HepG2 (cell line): ENCODE measurements at regions not wholly inside any gene's neighbourhood (a gene's known extent, or its start where the extent isn't known, plus 50 kb on each side); places are given as distances from the start of the nearest gene placed in this dataset.

Experiments used
- ATAC-seq: fragments of 200-7000 bp; cut with Tn5 transposase; 3 replicates; pipeline ENCODE4 v1.9.1; 2020; ENCODE audit warnings: mild to moderate bottlenecking, moderate library complexity
- BruUV-seq: library from RNA; stranded (reverse); fragments of 400-500 nt; replicated peaks from 2 replicates; lab custom pipeline; 2021; lab: Mats Ljungman, UMichigan
- CTCF ChIA-PET: fragments of 300-600 bp; formaldehyde crosslinking; extraction: SDS; loops from one replicate; lab custom pipeline; 2021; ENCODE audit warnings: low total read pairs, inconsistent platforms, low intra/inter-chr PET ratio; lab: Yijun Ruan, JAX
- POLR2A ChIA-PET: fragments of 350-600 bp; sonication (Branson Sonifier 250); formaldehyde crosslinking; loops from one replicate; lab custom pipeline; 2020; ENCODE audit warnings: antibody characterized with exemption, inconsistent platforms; lab: Yijun Ruan, JAX
- DNase-seq: peaks from one replicate; pipeline ENCODE4 v3.0.0-alpha.2; 2015; ENCODE audit warnings: low spot score
- FAIRE-seq: peaks from 3 replicates; lab custom pipeline; 2011; peaks lifted over from hg19 to GRCh38; lab: Jason Lieb, UNC
- H2AFZ ChIP-seq: one replicate; pipeline ENCODE4 v1.6.1; 2011; ENCODE audit warnings: low read length, inconsistent platforms
- H3K27ac ChIP-seq: fragments of 300-600 bp; 3 replicates; pipeline ENCODE4 v1.8.0; 2011; ENCODE audit warnings: mixed run types, mild to moderate bottlenecking, mixed read lengths, low read length, inconsistent platforms; ENCODE audit not compliant: insufficient read depth; ENCODE audit errors: extremely low read length
- H3K27me3 ChIP-seq, 2 experiments: fragments of 200-600 bp in 1 of 2; 2 replicates in 1 of 2; 3 replicates in 1 of 2; pipeline versions ENCODE4 v1.6.0 to v1.8.0; 2011; ENCODE audit warnings: low read length in 2 of 2, mild to moderate bottlenecking in 2 of 2, moderate library complexity in 2 of 2, inconsistent platforms in 1 of 2; ENCODE audit not compliant: insufficient read depth in 2 of 2, control insufficient read depth in 1 of 2
- H3K36me3 ChIP-seq, 2 experiments: fragments of 200-600 bp in 1 of 2; replicated peaks in 1 of 2; 2 replicates in 1 of 2; 3 replicates in 1 of 2; pipeline versions ENCODE4 v1.5.1 to v1.8.0; 2011; ENCODE audit warnings: low read length in 2 of 2, inconsistent platforms in 1 of 2; ENCODE audit not compliant: insufficient read depth in 2 of 2, control insufficient read depth in 1 of 2
- H3K4me1 ChIP-seq: 2 replicates; pipeline ENCODE4 v1.5.1; 2012; ENCODE audit warnings: low read length, inconsistent platforms; ENCODE audit not compliant: insufficient read depth
- H3K4me2 ChIP-seq: 2 replicates; pipeline ENCODE4 v1.6.0; 2011; ENCODE audit warnings: low read depth, low read length, inconsistent platforms
- H3K4me3 ChIP-seq, 3 experiments: fragments of 200-600 bp in 1 of 3; sonication (generic), shearing (Covaris generic) in 1 of 3; replicated peaks in 1 of 3; 2 replicates each; pipeline ENCODE4 v1.5.1; 2011 to 2016; ENCODE audit warnings: low read length in 3 of 3, inconsistent platforms in 2 of 3, low read depth in 2 of 3, mild to moderate bottlenecking in 2 of 3, control low read depth in 1 of 3, mixed read lengths in 1 of 3; ENCODE audit not compliant: insufficient read depth in 1 of 3
- H3K79me2 ChIP-seq: one replicate; pipeline ENCODE4 v1.6.1; 2011; ENCODE audit warnings: low read length, inconsistent platforms; ENCODE audit not compliant: insufficient read depth
- H3K9ac ChIP-seq: 2 replicates; pipeline ENCODE4 v1.6.0; 2011; ENCODE audit warnings: mild to moderate bottlenecking, low read depth, low read length, inconsistent platforms; ENCODE audit not compliant: insufficient read depth
- H3K9me3 ChIP-seq: 2 replicates; pipeline ENCODE4 v1.5.1; 2012; ENCODE audit warnings: mild to moderate bottlenecking, low read length
- H4K20me1 ChIP-seq: 2 replicates; pipeline ENCODE4 v1.6.0; 2011; ENCODE audit warnings: inconsistent platforms, mild to moderate bottlenecking, low read length, moderate library complexity; ENCODE audit not compliant: insufficient read depth
- NFYC ChIP-seq: IDR thresholded peaks from 2 replicates; pipeline ENCODE4 v1.6.1; 2016; ENCODE audit warnings: missing genetic modification reagents, missing compliant biosample characterization
- PAF1 ChIP-seq: IDR thresholded peaks from 2 replicates; pipeline ENCODE4 v1.6.1; 2016; ENCODE audit warnings: missing genetic modification reagents, missing compliant biosample characterization
- ZNF460 ChIP-seq: sonication (generic); formaldehyde crosslinking; IDR thresholded peaks from 2 replicates; pipeline ENCODE4 v1.5.1; 2020; ENCODE audit warnings: missing genetic modification reagents, mild to moderate bottlenecking, borderline replicate concordance
- ZNF775 ChIP-seq: sonication (generic); formaldehyde crosslinking; IDR thresholded peaks from 2 replicates; pipeline ENCODE4 v1.4.0; 2020; ENCODE audit warnings: missing genetic modification reagents, mild to moderate bottlenecking, moderate library complexity, borderline replicate concordance
- ZNF878 ChIP-seq: sonication (generic); formaldehyde crosslinking; IDR thresholded peaks from 2 replicates; pipeline ENCODE4 v1.8.1; 2023; ENCODE audit warnings: mild to moderate bottlenecking, missing genetic modification reagents, moderate library complexity
- WGBS: methylation state at CpG from one replicate; pipeline ENCODE4 v1.1.6; 2017; ENCODE audit warnings: low lambda C conversion rate; 5-methylcytosine and 5-hydroxymethylcytosine counted together
- in situ Hi-C: cut with HindIII; loops from 2 replicates; pipeline ENCODE4 v1.10.0; 2017; ENCODE audit warnings: low pct_unique_long_range_greater_than_20kb; ENCODE audit not compliant: extremely low pct_ligation_motif_present
- intact Hi-C: fragments of 100-400 bp; cut with micrococcal nuclease; formaldehyde crosslinking; loops from one replicate; pipeline ENCODE4 v1.10.0; 2022; ENCODE audit not compliant: unreplicated experiment
- TF ChIP-seq, protein P1 (sequence below): sonication (generic); formaldehyde crosslinking; IDR thresholded peaks from 2 replicates; pipeline ENCODE4 v1.4.0; 2020; ENCODE audit warnings: missing genetic modification reagents
- TF ChIP-seq, protein P2 (sequence below): IDR thresholded peaks from 2 replicates; pipeline ENCODE4 v1.6.1; 2016; ENCODE audit warnings: low read depth, borderline replicate concordance
- TF ChIP-seq, protein P3 (sequence below): sonication (generic); formaldehyde crosslinking; IDR thresholded peaks from 2 replicates; pipeline ENCODE4 v1.4.0; 2020; ENCODE audit warnings: missing genetic modification reagents; ENCODE audit errors: not compliant biosample characterization

DNA sequence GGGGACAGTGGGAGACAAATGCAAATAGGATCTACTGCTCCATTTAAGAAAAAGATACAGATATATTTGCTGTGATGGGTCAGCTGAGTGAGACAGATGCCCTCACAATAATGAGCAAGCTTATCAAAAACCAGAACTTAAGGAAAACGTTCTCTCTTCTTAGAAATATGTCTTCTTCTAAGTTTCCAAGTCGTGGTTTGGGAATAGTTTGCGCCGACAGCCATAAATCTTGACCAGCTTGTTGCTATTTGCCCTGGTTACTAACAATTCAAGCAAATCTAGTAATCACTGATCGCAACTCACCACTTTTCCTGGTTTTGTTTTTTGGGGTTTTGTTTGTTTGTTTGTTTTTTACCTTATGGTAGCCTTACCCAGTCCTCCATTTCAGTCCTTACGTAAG, 67.6 kb upstream of the GUCY1A1 start:
- Histone ChIP-seq H3K4me3 (no peak overlapping the region), H3K36me3 (no peaks in the 10 kb centered on the region), H3K4me2 (no peak overlapping the region), H4K20me1 (no peaks in the 10 kb centered on the region), H3K27me3 (no peaks in the 10 kb centered on the region; a peak in 1 of 5 replicates), H3K9ac (no peak overlapping the region), H3K27ac (no peak overlapping the region), H3K79me2 (no peaks in the 10 kb centered on the region), H3K4me1 (no peaks in the 10 kb centered on the region), H2AFZ (no peak overlapping the region), H3K9me3 (no peaks in the 10 kb centered on the region)
- CTCF ChIA-PET = no interaction called here
- WGBS = 44% methylated on average over 6 of the region's 6 CpGs
- in situ Hi-C loops (no loop called here), intact Hi-C loops (no loop called here)
- DNase-seq (no peak), ATAC-seq (no peak), FAIRE-seq (no peak)
- POLR2A ChIA-PET = no interaction called here
- no TSS peak for BruUV-seq
- TF ChIP-seq PAF1 (CRISPR knock-in tag) (no peak), ZNF460 (no peak), ZNF878 (no peak), NFYC (no peak), ZNF775 (CRISPR knock-in tag) (no peak)
- TF ChIP-seq, protein P1, sequence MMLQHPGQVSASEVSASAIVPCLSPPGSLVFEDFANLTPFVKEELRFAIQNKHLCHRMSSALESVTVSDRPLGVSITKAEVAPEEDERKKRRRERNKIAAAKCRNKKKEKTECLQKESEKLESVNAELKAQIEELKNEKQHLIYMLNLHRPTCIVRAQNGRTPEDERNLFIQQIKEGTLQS (CRISPR knock-in tag) = no peak
- TF ChIP-seq, protein P2, sequence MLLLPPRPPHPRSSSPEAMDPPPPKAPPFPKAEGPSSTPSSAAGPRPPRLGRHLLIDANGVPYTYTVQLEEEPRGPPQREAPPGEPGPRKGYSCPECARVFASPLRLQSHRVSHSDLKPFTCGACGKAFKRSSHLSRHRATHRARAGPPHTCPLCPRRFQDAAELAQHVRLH (CRISPR knock-in tag) = no peak
- TF ChIP-seq, protein P3, sequence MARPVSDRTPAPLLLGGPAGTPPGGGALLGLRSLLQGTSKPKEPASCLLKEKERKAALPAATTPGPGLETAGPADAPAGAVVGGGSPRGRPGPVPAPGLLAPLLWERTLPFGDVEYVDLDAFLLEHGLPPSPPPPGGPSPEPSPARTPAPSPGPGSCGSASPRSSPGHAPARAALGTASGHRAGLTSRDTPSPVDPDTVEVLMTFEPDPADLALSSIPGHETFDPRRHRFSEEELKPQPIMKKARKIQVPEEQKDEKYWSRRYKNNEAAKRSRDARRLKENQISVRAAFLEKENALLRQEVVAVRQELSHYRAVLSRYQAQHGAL (CRISPR knock-in tag) = no peak
